Gastroesophageal sphincter (tissue), 4 donors: ENCODE measurements at regions not wholly inside any gene's neighbourhood (a gene's known extent, or its start where the extent isn't known, plus 50 kb on each side); places are given as distances from the start of the nearest gene placed in this dataset.

Experiments used
- ATAC-seq: fragments of 150-250 bp; one replicate; pipeline ENCODE4 v1.9.1; 2016; ENCODE audit warnings: mild to moderate bottlenecking, moderate library complexity
- H3K27ac ChIP-seq, 4 donors: fragments of 200-600 bp; sonication (generic) in 3 of 4; 1 replicate in 3 of 4; 2 replicates in 1 of 4; pipeline ENCODE4 v1.5.1; 2016 to 2019
- H3K27me3 ChIP-seq: fragments of 200-600 bp; sonication (generic); one replicate; pipeline ENCODE4 v1.5.1; 2019
- H3K36me3 ChIP-seq, 2 donors: fragments of 200-600 bp; sonication (generic); one replicate each; pipeline ENCODE4 v1.5.1; 2019; ENCODE audit warnings: control low read depth in 1 of 2
- H3K4me1 ChIP-seq, 3 donors: fragments of 200-600 bp; sonication (generic); 1 replicate in 2 of 3; 2 replicates in 1 of 3; pipeline ENCODE4 v1.5.1; 2016 to 2019; ENCODE audit warnings: control low read depth in 2 of 3
- H3K4me3 ChIP-seq, 2 donors: fragments of 200-600 bp; sonication (generic); one replicate each; pipeline ENCODE4 v1.5.1; 2019; ENCODE audit warnings: mild to moderate bottlenecking in 1 of 2, moderate library complexity in 1 of 2
- H3K9me3 ChIP-seq, 3 donors: fragments of 200-600 bp; sonication (generic); one replicate each; pipeline ENCODE4 v1.5.1; 2017 to 2019; ENCODE audit warnings: control low read depth in 2 of 3
- CTCF ChIP-seq, 4 experiments: fragments of 200-600 bp in 2 of 4; fragments of 450-650 bp in 2 of 4; sonication (generic) in 1 of 4; IDR thresholded peaks; one replicate each; pipeline ENCODE4 v1.5.1; 2017 to 2019; ENCODE audit warnings: antibody characterized with exemption in 4 of 4, mild to moderate bottlenecking in 2 of 4, moderate library complexity in 2 of 4
- EP300 ChIP-seq: sonication (generic); formaldehyde crosslinking; IDR thresholded peaks from one replicate; pipeline ENCODE4 v1.6.1; 2017; ENCODE audit warnings: antibody characterized with exemption, mild to moderate bottlenecking
- POLR2A ChIP-seq, 2 donors: fragments of 450-650 bp; IDR thresholded peaks; one replicate each; pipeline ENCODE4 v1.6.1; 2017; ENCODE audit warnings: antibody characterized with exemption in 2 of 2, mild to moderate bottlenecking in 2 of 2, moderate library complexity in 1 of 2
- POLR2AphosphoS5 ChIP-seq: sonication (generic); formaldehyde crosslinking; IDR thresholded peaks from one replicate; pipeline ENCODE4 v1.6.1; 2017; ENCODE audit warnings: antibody characterized with exemption
- WGBS, 2 donors: methylation state at CpG; one replicate each; pipeline ENCODE4 v1.1.5; 2018; ENCODE audit warnings: low coverage in 1 of 2; 5-methylcytosine and 5-hydroxymethylcytosine counted together

- no peak for ATAC-seq
- Histone ChIP-seq H3K27me3 (peaks cover 20% of the 10 kb centered on the region), H3K27ac (no peak overlapping the region), H3K4me1 (no peaks in the 10 kb centered on the region), H3K4me3 (no peak overlapping the region), H3K36me3 (no peaks in the 10 kb centered on the region), H3K9me3 (no peaks in the 10 kb centered on the region)
- TF ChIP-seq CTCF (IDR thresholded peaks at IDR 0.05) = no peak
- TF ChIP-seq POLR2A (IDR thresholded peaks at IDR 0.05) = no peak
- TF ChIP-seq POLR2AphosphoS5 = no peak
- no peak for TF ChIP-seq EP300
- WGBS, 2 donors = 71 to 78% methylated on average over 5 to 7 of the region's 7 CpGs
Observed at GRCh38 chr16:26816266-26816665, 250.5 kb upstream of the C16orf82 start.

GRCh38 chr16:26816885-26817571 lies 249.7 kb upstream of the C16orf82 start:
- WGBS, 2 donors = 67 to 71% methylated on average over 12 to 14 of the region's 21 CpGs
- Histone ChIP-seq H3K27ac (no peak overlapping the region), H3K4me3 (no peak overlapping the region), H3K27me3 (peaks cover 20% of the 10 kb centered on the region), H3K9me3 (no peaks in the 10 kb centered on the region), H3K36me3 (no peaks in the 10 kb centered on the region), H3K4me1 (no peaks in the 10 kb centered on the region)
- no peak for ATAC-seq
- TF ChIP-seq POLR2A (IDR thresholded peaks at IDR 0.05) (no peak), EP300 (no peak), POLR2AphosphoS5 (no peak), CTCF (IDR thresholded peaks at IDR 0.05) (no peak)

GRCh38 chr16:26818393-26818792 lies 248.3 kb upstream of the C16orf82 start:
- no CpG with 5 or more reads among the region's 2 CpGs for WGBS, 2 donors
- no peak for ATAC-seq

GRCh38 chr16:26824469-26824868 lies 242.3 kb upstream of the C16orf82 start:
- 80% methylated on average over 5 to 7 of the region's 9 CpGs for WGBS, 2 donors
- Histone ChIP-seq H3K9me3 (no peaks in the 10 kb centered on the region), H3K4me3 (no peak overlapping the region), H3K27me3 (peaks cover 21% of the 10 kb centered on the region), H3K36me3 (no peaks in the 10 kb centered on the region), H3K27ac (no peak overlapping the region), H3K4me1 (no peaks in the 10 kb centered on the region)
- no peak for ATAC-seq
- no peak for TF ChIP-seq POLR2AphosphoS5
- no peak for TF ChIP-seq CTCF (IDR thresholded peaks at IDR 0.05)
- TF ChIP-seq POLR2A (IDR thresholded peaks at IDR 0.05) = no peak
- TF ChIP-seq EP300 = no peak

More at GRCh38 chr16:26818393-26818792, 248.3 kb upstream of the C16orf82 start:
- Histone ChIP-seq H3K9me3 (no peaks in the 10 kb centered on the region), H3K27ac (no peak overlapping the region), H3K36me3 (no peaks in the 10 kb centered on the region), H3K27me3 (peaks cover 20% of the 10 kb centered on the region), H3K4me3 (no peak overlapping the region), H3K4me1 (no peaks in the 10 kb centered on the region)
- TF ChIP-seq POLR2AphosphoS5 (no peak), CTCF (IDR thresholded peaks at IDR 0.05) (no peak), POLR2A (IDR thresholded peaks at IDR 0.05) (no peak), EP300 (no peak)

- H3K27me3 ChIP-seq = peaks cover 11% of the 10 kb centered on the region
Observed at GRCh38 chr16:26826500-26826899, 240.2 kb upstream of the C16orf82 start.

More at GRCh38 chr16:26826500-26826899, 240.2 kb upstream of the C16orf82 start:
- no peak overlapping the region for H3K27ac ChIP-seq
- H3K36me3 ChIP-seq = no peaks in the 10 kb centered on the region
- H3K9me3 ChIP-seq = no peaks in the 10 kb centered on the region
- H3K4me1 ChIP-seq = no peaks in the 10 kb centered on the region
- TF ChIP-seq CTCF (IDR thresholded peaks at IDR 0.05) (no peak), POLR2AphosphoS5 (no peak), EP300 (no peak), POLR2A (IDR thresholded peaks at IDR 0.05) (no peak)
- WGBS, 2 donors = 43% methylated on average over 1 of the region's 4 CpGs; no CpG with 5 or more reads in 1 of the 2 donors
- no peak for ATAC-seq
- no peak overlapping the region for H3K4me3 ChIP-seq
